GM12892 (cell line): ENCODE measurements at regions not wholly inside any gene's neighbourhood (a gene's known extent, or its start where the extent isn't known, plus 50 kb on each side); places are given as distances from the start of the nearest gene placed in this dataset.

Source experiments
- DNase-seq: peaks from one replicate; pipeline ENCODE4 v3.0.0; 2011; ENCODE audit not compliant: insufficient read length
- FAIRE-seq: peaks from 2 replicates; lab custom pipeline; 2011; peaks lifted over from hg19 to GRCh38; lab: Jason Lieb, UNC
- POLR2A ChIP-seq: IDR thresholded peaks from 2 replicates; pipeline ENCODE4 v1.6.1; 2011; ENCODE audit warnings: low read depth, low read length, control low read depth
- POLR2AphosphoS5 ChIP-seq: IDR thresholded peaks from 2 replicates; pipeline ENCODE4 v1.6.1; 2011; ENCODE audit warnings: low read depth, low read length, control low read depth
- TAF1 ChIP-seq: IDR thresholded peaks from 2 replicates; pipeline ENCODE4 v1.6.1; 2011; ENCODE audit warnings: low read depth, mild to moderate bottlenecking, control low read depth, low read length, borderline replicate concordance

- no peak for FAIRE-seq
- DNase-seq = no peak
- TF ChIP-seq TAF1 = no peak
Measured at GRCh38 chr7:42485301-42485766, 248.3 kb upstream of the GLI3 start.

- FAIRE-seq = no peak
- TF ChIP-seq POLR2AphosphoS5 (no peak), TAF1 (no peak), POLR2A (no peak)
- DNase-seq = no peak
Measured at GRCh38 chr7:42483886-42484285, 246.9 kb upstream of the GLI3 start.

- no peak for DNase-seq
- no peak for FAIRE-seq
- TF ChIP-seq POLR2AphosphoS5 (no peak), TAF1 (no peak), POLR2A (no peak)
Measured at GRCh38 chr7:42479816-42480633, 243.0 kb upstream of the GLI3 start.

GRCh38 chr7:42479452-42479815 is 242.4 kb upstream of the GLI3 start:
- TF ChIP-seq POLR2AphosphoS5 (no peak), POLR2A (no peak)
- FAIRE-seq (no peak), DNase-seq (no peak)

- DNase-seq (no peak), FAIRE-seq (no peak)
- no peak for TF ChIP-seq TAF1
- TF ChIP-seq POLR2A = no peak
- no peak for TF ChIP-seq POLR2AphosphoS5
Measured at GRCh38 chr7:42478717-42479116, 241.7 kb upstream of the GLI3 start.

- TF ChIP-seq POLR2AphosphoS5 (no peak), TAF1 (no peak), POLR2A (no peak)
- DNase-seq (no peak), FAIRE-seq (no peak)
Measured at GRCh38 chr7:42476255-42476654, 239.2 kb upstream of the GLI3 start.

- DNase-seq (no peak), FAIRE-seq (no peak)
- TF ChIP-seq POLR2AphosphoS5 = no peak
- TF ChIP-seq TAF1 = no peak
- TF ChIP-seq POLR2A = no peak
Measured at GRCh38 chr7:42475082-42475481, 238.1 kb upstream of the GLI3 start.

- DNase-seq = no peak
- FAIRE-seq = no peak
- TF ChIP-seq POLR2A (no peak), TAF1 (no peak), POLR2AphosphoS5 (no peak)
Measured at GRCh38 chr7:42473099-42473498, 236.1 kb upstream of the GLI3 start.

GRCh38 chr7:42471573-42472174 is 234.7 kb upstream of the GLI3 start:
- DNase-seq (no peak), FAIRE-seq (no peak)
- no peak for TF ChIP-seq POLR2A
- no peak for TF ChIP-seq POLR2AphosphoS5
- no peak for TF ChIP-seq TAF1

- DNase-seq (no peak), FAIRE-seq (no peak)
- TF ChIP-seq POLR2AphosphoS5 = no peak
- no peak for TF ChIP-seq POLR2A
- no peak for TF ChIP-seq TAF1
Measured at GRCh38 chr7:42469341-42469740, 232.3 kb upstream of the GLI3 start.

- DNase-seq (no peak), FAIRE-seq (no peak)
- TF ChIP-seq TAF1 (no peak), POLR2AphosphoS5 (no peak), POLR2A (no peak)
Measured at GRCh38 chr7:42468471-42468870, 231.5 kb upstream of the GLI3 start.

GRCh38 chr7:42461537-42461936 is 224.5 kb upstream of the GLI3 start:
- FAIRE-seq (no peak), DNase-seq (no peak)
- no peak for TF ChIP-seq POLR2A
- TF ChIP-seq POLR2AphosphoS5 = no peak
- TF ChIP-seq TAF1 = no peak

- TF ChIP-seq TAF1 = no peak
- no peak for TF ChIP-seq POLR2A
- no peak for TF ChIP-seq POLR2AphosphoS5
- FAIRE-seq = no peak
- DNase-seq = no peak
Measured at GRCh38 chr7:42460933-42461332, 223.9 kb upstream of the GLI3 start.
